CD8-positive, alpha-beta memory T cell (primary cell): ENCODE measurements at regions not wholly inside any gene's neighbourhood (a gene's known extent, or its start where the extent isn't known, plus 50 kb on each side); places are given as distances from the start of the nearest gene placed in this dataset.

ENCODE experiments used
- CTCF ChIA-PET: fragments of 350-600 bp; sonication (Branson Sonifier 250); formaldehyde crosslinking; loops from one replicate; lab custom pipeline; 2021; ENCODE audit warnings: antibody characterized with exemption; lab: Charles Lee
- POLR2A ChIA-PET: fragments of 350-600 bp; sonication (Branson Sonifier 250); formaldehyde crosslinking; loops from one replicate; lab custom pipeline; 2021; ENCODE audit warnings: antibody characterized with exemption; lab: Charles Lee
- DNase-seq, 5 donors: peaks; one replicate each; pipeline versions ENCODE4 v3.0.0 to v3.0.0-alpha.2; 2020 to 2022; ENCODE audit warnings: mixed read lengths in 1 of 5
- H3K27ac ChIP-seq: one replicate; pipeline ENCODE4 v1.7.0; 2013; ENCODE audit warnings: low read depth, mild to moderate bottlenecking, low read length, moderate library complexity
- H3K27me3 ChIP-seq: 2 replicates; pipeline ENCODE4 v1.7.0; 2013; ENCODE audit warnings: low read length, mild to moderate bottlenecking; ENCODE audit not compliant: insufficient read depth, poor library complexity, severe bottlenecking
- H3K36me3 ChIP-seq: 2 replicates; pipeline ENCODE4 v1.7.0; 2013; ENCODE audit warnings: mild to moderate bottlenecking, low read length, moderate library complexity; ENCODE audit not compliant: insufficient read depth
- H3K4me1 ChIP-seq: 2 replicates; pipeline ENCODE4 v1.7.0; 2013; ENCODE audit warnings: mild to moderate bottlenecking, low read length, moderate library complexity; ENCODE audit not compliant: insufficient read depth
- H3K4me3 ChIP-seq: 2 replicates; pipeline ENCODE4 v1.7.0; 2013; ENCODE audit warnings: mild to moderate bottlenecking, low read length
- H3K9me3 ChIP-seq: 2 replicates; pipeline ENCODE4 v1.7.0; 2013; ENCODE audit warnings: mild to moderate bottlenecking, low read length
- H3K27ac Mint-ChIP-seq, 8 donors: one replicate each; pipeline ENCODE4 v1.8.0; 2020 to 2021; ENCODE audit warnings: mixed read lengths in 8 of 8, mild to moderate bottlenecking in 6 of 8, inconsistent platforms in 3 of 8, moderate library complexity in 3 of 8
- H3K27me3 Mint-ChIP-seq, 2 donors: one replicate each; pipeline ENCODE4 v1.8.0; 2020 to 2021; ENCODE audit warnings: mixed read lengths in 2 of 2, mild to moderate bottlenecking in 1 of 2, moderate library complexity in 1 of 2
- H3K36me3 Mint-ChIP-seq, 3 donors: one replicate each; pipeline ENCODE4 v1.8.0; 2020 to 2021; ENCODE audit warnings: mixed read lengths in 3 of 3, inconsistent platforms in 1 of 3, mild to moderate bottlenecking in 1 of 3
- H3K4me1 Mint-ChIP-seq, 3 donors: one replicate each; pipeline ENCODE4 v1.8.0; 2020 to 2021; ENCODE audit warnings: mixed read lengths in 3 of 3, inconsistent platforms in 1 of 3, mild to moderate bottlenecking in 1 of 3
- H3K4me3 Mint-ChIP-seq, 7 donors: one replicate each; pipeline ENCODE4 v1.8.0; 2020 to 2021; ENCODE audit warnings: mixed read lengths in 7 of 7, mild to moderate bottlenecking in 6 of 7, moderate library complexity in 4 of 7, inconsistent platforms in 2 of 7
- H3K9me3 Mint-ChIP-seq, 5 donors: one replicate each; pipeline ENCODE4 v1.8.0; 2020 to 2022; ENCODE audit warnings: mixed read lengths in 5 of 5, mild to moderate bottlenecking in 3 of 5, moderate library complexity in 2 of 5, inconsistent platforms in 1 of 5

DNA sequence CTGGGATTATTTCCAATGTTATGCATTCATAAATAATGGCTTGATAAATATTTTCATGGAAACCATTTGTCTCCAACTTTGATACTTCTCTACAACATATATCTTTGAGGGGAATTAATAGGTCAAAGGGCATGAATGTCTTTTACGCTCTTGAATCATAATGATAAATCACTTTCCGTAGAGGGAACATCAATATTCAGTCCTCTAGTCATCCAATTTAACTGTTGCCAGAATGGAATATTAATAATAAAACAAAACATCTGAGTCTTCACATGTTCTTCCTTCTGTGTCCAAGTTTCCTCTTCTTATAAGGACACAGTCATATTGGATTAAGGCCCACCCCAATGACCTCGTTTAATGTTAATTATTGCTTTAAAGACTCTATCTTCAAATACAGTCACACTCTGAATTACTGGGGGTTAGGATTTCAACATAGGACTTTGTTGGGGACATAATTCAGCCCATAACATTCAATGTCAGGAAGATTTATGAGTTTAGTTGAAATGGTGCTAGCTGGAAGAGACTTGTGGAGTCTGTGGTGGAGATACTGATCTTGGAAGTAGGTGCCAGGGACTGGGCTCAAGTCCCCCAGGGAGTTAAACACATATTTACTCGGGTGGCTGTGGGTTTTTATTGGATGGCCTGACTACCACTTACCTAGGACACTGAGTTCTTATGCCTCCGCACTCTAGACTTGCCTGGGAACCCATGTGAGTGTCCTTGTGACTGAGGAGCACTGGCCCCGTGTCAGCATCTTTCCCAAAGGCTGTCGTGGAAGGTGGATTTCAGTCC, 85.0 kb upstream of the SEC11C start:
- no peak overlapping the region for H3K27ac ChIP-seq
- H3K27ac Mint-ChIP-seq, result no peak overlapping the region
- H3K27me3 ChIP-seq, result no peaks in the 10 kb centered on the region
- peaks cover 5 to 8% of the 10 kb centered on the region in 2 donors for H3K27me3 Mint-ChIP-seq
- no peaks in the 10 kb centered on the region for H3K36me3 ChIP-seq
- POLR2A ChIA-PET, result no interaction called here
- CTCF ChIA-PET, result no interaction called here
- no peak overlapping the region for H3K4me3 Mint-ChIP-seq
- no peak overlapping the region for H3K4me3 ChIP-seq
- H3K36me3 Mint-ChIP-seq, result no peaks in the 10 kb centered on the region
- DNase-seq, result no peak
- no peaks in the 10 kb centered on the region for H3K9me3 ChIP-seq
- H3K4me1 ChIP-seq, result no peaks in the 10 kb centered on the region
- H3K4me1 Mint-ChIP-seq, result no peaks in the 10 kb centered on the region
- H3K9me3 Mint-ChIP-seq, result no peaks in the 10 kb centered on the region

DNA sequence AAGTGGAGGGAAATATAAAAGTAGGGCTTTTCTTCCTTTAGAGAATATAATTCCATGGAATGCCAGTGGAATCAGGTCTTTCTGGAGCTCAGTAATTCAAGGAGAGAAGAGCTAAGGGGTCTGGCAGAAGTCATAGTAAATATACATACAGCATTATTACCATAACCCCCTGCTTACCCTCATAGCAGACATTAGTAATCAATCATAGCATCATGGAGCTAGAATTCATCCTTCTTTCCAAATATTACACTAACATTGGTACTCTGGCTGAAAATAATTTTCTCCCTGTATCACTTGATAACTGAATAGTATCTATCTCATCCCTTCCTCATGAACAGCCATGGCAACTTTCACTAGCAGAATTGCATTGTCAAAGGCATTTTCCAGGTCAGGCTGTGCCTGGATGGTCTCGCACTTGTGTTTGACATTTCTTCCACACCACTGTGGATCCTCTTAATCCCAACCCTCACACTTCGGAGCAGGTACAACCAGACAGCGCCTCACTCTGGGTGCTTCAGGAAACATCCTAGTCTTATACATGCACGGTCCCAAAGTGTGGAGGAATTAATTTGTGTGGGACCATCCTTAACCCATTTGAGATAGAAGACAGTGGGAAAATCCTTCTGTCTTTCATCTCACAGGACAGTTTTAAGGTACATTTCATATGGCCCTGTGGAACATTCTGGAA, 84.2 kb upstream of the SEC11C start:
- Histone ChIP-seq H3K4me3 (no peak overlapping the region), H3K9me3 (no peaks in the 10 kb centered on the region), H3K36me3 (no peaks in the 10 kb centered on the region), H3K4me1 (no peaks in the 10 kb centered on the region), H3K27me3 (no peaks in the 10 kb centered on the region), H3K27ac (no peak overlapping the region)
- Mint-ChIP-seq H3K4me1 (no peaks in the 10 kb centered on the region), H3K4me3 (no peak overlapping the region), H3K27me3 (peaks cover 5 to 11% of the 10 kb centered on the region in 2 donors), H3K9me3 (no peaks in the 10 kb centered on the region), H3K27ac (no peak overlapping the region), H3K36me3 (no peaks in the 10 kb centered on the region)
- no peak for DNase-seq
- ChIA-PET CTCF (no interaction called here), POLR2A (no interaction called here)

DNA sequence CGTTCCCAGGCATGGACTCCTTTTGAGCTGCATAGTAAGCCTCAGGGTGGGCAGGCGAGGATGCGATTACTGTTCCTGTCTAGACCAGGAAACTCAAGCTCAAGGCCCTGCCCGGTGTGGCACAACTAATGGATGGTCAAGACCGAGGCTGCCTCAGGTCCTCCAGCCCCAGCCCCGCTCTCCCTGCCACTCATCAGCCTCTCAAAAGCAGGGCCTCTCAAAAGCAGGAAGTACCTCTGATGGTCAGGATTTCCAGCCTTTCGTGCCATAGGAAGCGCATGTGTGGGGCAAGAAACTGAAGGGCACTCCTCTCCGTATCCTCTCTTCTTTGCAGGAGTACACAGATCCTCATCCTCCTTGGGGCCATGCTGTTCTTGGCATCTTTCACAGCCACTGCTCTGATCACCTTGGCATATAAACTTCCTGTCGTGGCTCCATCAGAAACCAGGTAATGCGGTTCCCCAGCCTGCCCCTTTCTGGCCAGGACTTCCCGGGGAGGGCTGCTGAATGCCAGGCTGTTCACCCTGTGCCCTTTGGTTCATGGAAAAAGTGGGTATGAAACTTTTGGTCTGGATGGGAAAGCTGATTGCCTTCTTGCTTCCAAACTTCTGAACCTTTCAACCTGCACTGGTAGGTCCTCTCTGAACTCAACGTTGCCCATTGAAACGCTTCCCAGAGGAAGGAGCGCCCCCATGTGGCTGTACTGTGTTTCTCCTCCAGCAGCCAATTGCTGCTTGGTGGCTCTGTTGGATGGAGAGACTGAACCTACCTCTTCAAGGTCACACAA, 82.8 kb upstream of the SEC11C start:
- Mint-ChIP-seq H3K9me3 (no peaks in the 10 kb centered on the region), H3K27me3 (peaks cover 11 to 18% of the 10 kb centered on the region in 2 donors), H3K4me3 (no peak overlapping the region), H3K27ac (no peak overlapping the region), H3K4me1 (no peaks in the 10 kb centered on the region), H3K36me3 (no peaks in the 10 kb centered on the region)
- Histone ChIP-seq H3K4me3 (no peak overlapping the region), H3K36me3 (no peaks in the 10 kb centered on the region), H3K27ac (no peak overlapping the region), H3K27me3 (no peaks in the 10 kb centered on the region), H3K4me1 (no peaks in the 10 kb centered on the region), H3K9me3 (no peaks in the 10 kb centered on the region)
- DNase-seq, result peak in 3 of 5 donors; percentile 4 to 35 (median 7)
- ChIA-PET CTCF (no interaction called here), POLR2A (no interaction called here)

DNA sequence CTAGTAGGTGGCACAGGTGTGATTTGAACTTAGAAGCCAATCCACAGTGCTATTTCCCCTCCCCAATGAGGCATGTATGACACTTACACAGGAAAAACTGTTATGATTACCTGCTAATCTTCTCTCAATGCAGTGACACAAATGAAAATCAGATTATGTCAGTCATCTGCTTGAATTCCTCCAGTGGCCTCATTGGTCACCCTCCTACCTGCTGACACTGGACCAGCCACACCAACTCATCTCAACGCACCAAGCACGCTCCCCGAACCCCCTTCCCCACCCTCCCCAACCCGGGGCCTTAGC, 82.2 kb upstream of the SEC11C start:
- CTCF ChIA-PET, result interaction anchor here (1.7 kb wide), 1 partner anchor 13 kb away, joined by 9 read pairs; no protein-coding TSS in a partner anchor
- no peaks in the 10 kb centered on the region for H3K9me3 ChIP-seq
- no peaks in the 10 kb centered on the region for H3K36me3 ChIP-seq
- no peaks in the 10 kb centered on the region for H3K4me1 ChIP-seq
- no peak overlapping the region for H3K27ac ChIP-seq
- POLR2A ChIA-PET, result no interaction called here
- Mint-ChIP-seq H3K27me3 (peaks cover 12 to 23% of the 10 kb centered on the region in 2 donors), H3K36me3 (no peaks in the 10 kb centered on the region), H3K9me3 (no peaks in the 10 kb centered on the region), H3K4me1 (no peaks in the 10 kb centered on the region), H3K27ac (no peak overlapping the region), H3K4me3 (no peak overlapping the region)
- no peaks in the 10 kb centered on the region for H3K27me3 ChIP-seq
- no peak for DNase-seq
- no peak overlapping the region for H3K4me3 ChIP-seq

DNA sequence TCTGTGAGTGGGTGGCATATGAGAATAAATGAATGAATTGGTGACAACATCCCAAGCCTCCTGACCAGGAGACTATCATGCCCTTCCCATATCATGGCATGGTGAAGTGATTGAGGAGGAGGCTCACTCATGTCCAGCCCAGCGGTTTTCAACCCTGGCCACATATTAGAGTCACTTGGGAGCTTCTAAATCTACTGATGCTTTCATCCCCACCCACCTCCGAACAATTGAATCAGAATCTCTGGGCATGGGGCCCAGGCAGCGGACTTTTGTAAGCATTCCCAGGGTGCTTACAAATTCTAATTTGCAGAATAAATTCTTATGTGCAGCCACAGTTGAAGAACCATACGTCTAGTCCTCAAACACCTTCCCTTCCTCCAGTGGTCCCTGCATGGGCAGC, 81.7 kb upstream of the SEC11C start:
- H3K27me3 ChIP-seq, result no peaks in the 10 kb centered on the region
- Mint-ChIP-seq H3K9me3 (no peaks in the 10 kb centered on the region), H3K27ac (no peak overlapping the region), H3K4me1 (no peaks in the 10 kb centered on the region), H3K36me3 (no peaks in the 10 kb centered on the region), H3K4me3 (no peak overlapping the region), H3K27me3 (peaks cover 12 to 23% of the 10 kb centered on the region in 2 donors)
- POLR2A ChIA-PET, result no interaction called here
- H3K9me3 ChIP-seq, result no peaks in the 10 kb centered on the region
- DNase-seq, result no peak
- H3K4me1 ChIP-seq, result no peaks in the 10 kb centered on the region
- CTCF ChIA-PET, result interaction anchor here (1.7 kb wide), 1 partner anchor 13 kb away, joined by 9 read pairs; no protein-coding TSS in a partner anchor
- no peaks in the 10 kb centered on the region for H3K36me3 ChIP-seq
- H3K4me3 ChIP-seq, result no peak overlapping the region
- H3K27ac ChIP-seq, result no peak overlapping the region

DNA sequence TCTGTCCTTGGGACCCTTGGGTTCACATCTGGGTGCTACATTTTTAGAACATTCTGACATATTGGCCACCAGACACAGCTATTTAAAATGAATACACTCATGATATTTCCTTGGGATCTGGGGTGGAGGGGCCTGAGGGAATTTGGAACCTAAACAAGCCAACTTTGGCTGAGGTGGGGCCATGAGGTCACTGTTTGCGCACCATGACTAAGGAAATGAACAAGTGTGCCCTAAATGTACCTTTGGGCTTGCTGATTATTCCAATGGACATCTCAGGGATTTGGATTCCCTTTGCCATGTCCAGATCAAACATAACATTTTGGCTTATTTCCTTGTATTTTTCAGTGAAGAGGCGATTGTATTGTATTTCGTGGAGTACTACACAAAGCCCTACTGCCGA, 80.5 kb upstream of the SEC11C start:
- Histone ChIP-seq H3K4me3 (no peak overlapping the region), H3K27me3 (no peaks in the 10 kb centered on the region), H3K4me1 (no peaks in the 10 kb centered on the region), H3K9me3 (no peaks in the 10 kb centered on the region), H3K27ac (no peak overlapping the region), H3K36me3 (no peaks in the 10 kb centered on the region)
- ChIA-PET POLR2A (no interaction called here), CTCF (interaction anchor here (0.9 to 1.7 kb wide), 4 partner anchors 12 to 26 kb away, joined by 3 to 9 read pairs (median 4); no protein-coding TSS in a partner anchor)
- H3K9me3 Mint-ChIP-seq, result no peaks in the 10 kb centered on the region
- no peaks in the 10 kb centered on the region for H3K36me3 Mint-ChIP-seq
- H3K4me3 Mint-ChIP-seq, result no peak overlapping the region
- no peak for DNase-seq
- no peaks in the 10 kb centered on the region for H3K4me1 Mint-ChIP-seq
- H3K27me3 Mint-ChIP-seq, result peaks cover 16 to 23% of the 10 kb centered on the region in 2 donors
- H3K27ac Mint-ChIP-seq, result no peak overlapping the region

DNA sequence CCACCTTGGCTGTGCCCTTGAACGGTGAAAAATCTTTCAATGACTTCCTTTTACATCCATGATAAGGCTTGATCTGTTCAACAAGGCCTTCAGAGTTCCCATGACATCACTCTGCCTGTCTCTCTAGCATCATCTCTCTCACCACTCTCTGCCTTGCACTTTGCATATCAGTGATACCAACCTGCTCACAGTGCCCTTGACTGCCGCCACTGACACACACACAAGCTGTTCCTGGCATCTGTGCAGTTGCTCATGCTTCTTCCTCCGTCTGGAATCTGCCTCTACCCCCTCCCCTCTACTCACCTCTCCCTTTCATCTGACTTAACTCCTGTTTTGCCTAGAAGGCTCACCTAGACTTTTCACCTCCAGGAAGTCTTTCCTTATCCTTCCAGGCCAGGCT, 79.1 kb upstream of the SEC11C start:
- no peak for DNase-seq
- Mint-ChIP-seq H3K4me3 (no peak overlapping the region), H3K36me3 (no peaks in the 10 kb centered on the region), H3K27me3 (peaks cover 16 to 23% of the 10 kb centered on the region in 2 donors), H3K4me1 (no peaks in the 10 kb centered on the region), H3K9me3 (no peaks in the 10 kb centered on the region), H3K27ac (no peak overlapping the region)
- CTCF ChIA-PET, result no interaction called here
- Histone ChIP-seq H3K36me3 (no peaks in the 10 kb centered on the region), H3K4me3 (no peak overlapping the region), H3K9me3 (no peaks in the 10 kb centered on the region), H3K27ac (no peak overlapping the region), H3K27me3 (no peaks in the 10 kb centered on the region), H3K4me1 (no peaks in the 10 kb centered on the region)
- POLR2A ChIA-PET, result no interaction called here
